OCI-M2 (cell line): ENCODE measurements at regions not wholly inside any gene's neighbourhood (a gene's known extent, or its start where the extent isn't known, plus 50 kb on each side); places are given as distances from the start of the nearest gene placed in this dataset.

Source experiments
- DNase-seq: peaks from one replicate; lab custom pipeline; 2025; ENCODE audit not compliant: unreplicated experiment; lab: John Stamatoyannopoulos, UW

- no peak for DNase-seq
Observed at GRCh38 chr1:69129538-69129937, 438.2 kb upstream of the LRRC7 start.

DNA sequence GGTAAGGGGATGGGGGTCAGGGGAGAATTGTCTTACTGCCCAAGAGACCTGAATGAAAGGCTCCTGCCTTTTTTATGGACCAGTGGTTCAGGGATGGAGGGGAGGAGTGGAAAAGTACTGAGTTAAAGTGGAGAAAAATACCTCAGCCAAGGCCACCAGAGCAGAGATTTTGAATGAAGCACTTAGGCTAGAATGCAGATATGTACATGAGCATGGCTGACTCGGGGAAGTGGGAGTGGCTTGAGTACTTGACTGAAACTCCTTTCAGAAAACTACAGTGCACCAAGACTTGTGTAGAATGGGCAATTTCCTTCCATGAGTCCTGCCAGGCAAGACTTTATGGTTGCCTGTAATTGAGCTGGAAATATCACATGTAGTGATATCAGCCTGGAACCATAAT is 429.6 kb upstream of the LRRC7 start:
- no peak for DNase-seq

GRCh38 chr1:69139007-69139406 is 428.7 kb upstream of the LRRC7 start:
- DNase-seq = no peak

GRCh38 chr1:69146303-69146702 is 421.4 kb upstream of the LRRC7 start:
- DNase-seq = no peak

DNA sequence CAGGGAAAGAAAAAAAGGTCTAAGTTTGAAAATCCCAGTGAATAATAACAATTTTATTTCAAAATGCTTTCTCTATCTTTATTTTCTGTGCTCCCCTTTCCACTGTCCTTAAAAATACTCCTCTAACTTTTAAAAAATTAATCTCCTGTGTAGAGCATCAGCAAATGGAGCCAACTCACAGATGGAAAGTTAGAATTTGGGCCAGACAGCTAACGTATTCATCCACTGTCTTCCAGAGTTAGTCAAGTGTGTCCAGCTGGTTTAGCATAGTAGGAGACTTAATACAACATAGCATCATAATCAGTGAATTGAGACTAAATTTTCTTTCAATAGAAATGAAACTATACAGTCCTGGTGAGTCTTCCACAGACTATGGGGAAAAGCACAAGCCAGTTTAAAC is 419.0 kb upstream of the LRRC7 start:
- no peak for DNase-seq

GRCh38 chr1:69157046-69157756 is 410.5 kb upstream of the LRRC7 start:
- no peak for DNase-seq

- no peak for DNase-seq
Observed at GRCh38 chr1:69163241-69163640, 404.5 kb upstream of the LRRC7 start.

- no peak for DNase-seq
Observed at GRCh38 chr1:69163779-69164178, 403.9 kb upstream of the LRRC7 start.

DNA sequence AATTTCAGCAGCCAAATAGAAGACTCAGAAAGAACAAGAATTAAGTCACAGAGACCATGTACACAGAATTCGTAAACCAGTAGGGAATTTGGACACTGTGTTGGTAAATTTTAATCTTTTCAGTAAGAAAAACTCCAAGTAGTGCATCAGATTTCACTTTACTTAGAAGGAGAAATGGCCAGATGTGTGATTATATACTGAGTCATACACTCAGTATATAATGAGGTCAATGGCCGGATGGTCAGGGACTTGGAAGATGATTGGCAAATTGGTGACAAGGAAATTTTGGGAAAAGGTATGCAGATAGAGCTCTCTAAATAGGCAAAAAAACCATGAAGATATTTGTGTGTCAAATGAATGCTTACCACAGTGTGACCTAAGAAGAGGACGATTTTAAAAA is 399.8 kb upstream of the LRRC7 start:
- DNase-seq = no peak

DNA sequence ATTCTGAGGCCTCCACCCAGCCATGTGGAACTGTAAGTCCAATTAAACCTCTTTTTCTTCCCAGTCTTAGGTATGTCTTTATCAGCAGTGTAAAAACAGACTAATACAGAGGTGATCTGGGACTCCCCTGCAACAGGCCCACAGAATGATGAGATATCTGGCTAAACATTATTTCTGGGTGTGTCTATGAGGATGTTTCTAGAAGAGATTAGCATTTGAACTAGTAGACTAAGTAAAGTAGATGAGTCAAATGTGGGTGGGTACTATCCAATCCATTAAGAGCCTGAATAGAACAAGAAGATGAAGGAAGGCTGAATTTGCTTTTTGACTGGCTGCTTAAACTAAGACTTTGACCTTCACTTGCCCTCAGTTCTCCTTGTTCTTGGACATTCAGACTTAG is 396.5 kb upstream of the LRRC7 start:
- no peak for DNase-seq

DNA sequence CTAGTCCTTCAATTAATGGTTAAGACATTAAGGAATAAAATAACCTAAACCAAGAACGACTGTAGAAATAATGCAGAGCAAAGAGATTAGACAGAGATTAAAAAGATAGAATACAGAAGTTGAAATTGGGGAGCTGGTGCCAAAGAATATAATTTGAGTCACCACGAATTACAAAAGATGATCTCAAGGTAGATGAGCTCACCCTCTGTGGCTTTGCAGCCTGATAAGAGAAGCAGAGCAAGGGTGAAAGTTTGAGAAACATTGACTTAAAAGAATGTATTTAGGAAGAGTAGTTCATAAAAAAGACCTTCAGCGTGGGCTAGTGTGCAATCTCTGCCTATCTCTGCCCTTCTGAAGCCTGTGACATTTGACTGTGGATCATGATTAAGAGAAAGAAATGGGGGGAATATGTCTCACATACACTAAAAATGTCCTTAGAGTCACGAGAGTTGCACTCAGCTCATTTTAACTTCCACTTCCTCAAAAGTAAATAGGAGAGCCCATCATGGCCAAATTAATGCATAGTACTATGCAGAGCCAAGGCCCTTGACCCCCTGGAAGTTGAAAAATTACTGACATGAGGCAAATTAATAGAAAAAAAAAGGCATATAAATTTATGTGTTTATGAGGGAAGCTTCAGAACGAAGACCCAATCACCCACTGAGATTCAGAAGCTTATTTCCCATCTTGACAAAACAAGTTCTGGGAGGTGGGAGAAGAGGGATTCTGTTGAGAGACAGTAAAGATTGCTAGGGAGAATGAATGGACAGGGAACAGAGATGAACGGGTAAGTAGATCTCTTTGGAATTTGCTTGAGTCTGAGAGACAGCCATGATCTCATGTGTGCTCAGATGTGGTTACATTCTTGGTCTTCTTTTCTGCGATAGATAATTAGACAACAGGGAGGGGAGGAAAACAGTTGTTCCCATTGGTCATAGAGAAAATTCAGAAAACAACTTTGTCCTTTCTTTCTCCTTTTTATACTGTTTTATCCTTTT is 395.4 kb upstream of the LRRC7 start:
- no peak for DNase-seq

DNA sequence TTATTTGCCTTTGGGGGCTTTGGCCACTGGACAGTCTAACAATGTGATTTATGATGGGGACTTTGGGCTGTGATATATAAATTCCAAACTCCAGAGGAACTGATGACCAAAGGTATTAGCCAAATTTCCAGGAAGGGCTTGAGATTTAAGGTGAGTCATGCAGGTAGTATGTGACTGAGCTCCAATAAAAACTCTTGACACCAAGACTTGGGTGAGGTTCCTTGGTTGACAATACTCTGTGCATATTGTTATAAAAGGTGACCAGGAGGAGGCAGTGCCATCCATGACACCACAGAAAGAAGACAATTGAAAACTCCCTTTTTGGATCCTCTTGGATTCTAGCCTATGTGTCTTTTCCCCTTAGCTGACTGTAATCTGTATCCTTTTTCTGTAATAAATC is 392.7 kb upstream of the LRRC7 start:
- DNase-seq = no peak

DNA sequence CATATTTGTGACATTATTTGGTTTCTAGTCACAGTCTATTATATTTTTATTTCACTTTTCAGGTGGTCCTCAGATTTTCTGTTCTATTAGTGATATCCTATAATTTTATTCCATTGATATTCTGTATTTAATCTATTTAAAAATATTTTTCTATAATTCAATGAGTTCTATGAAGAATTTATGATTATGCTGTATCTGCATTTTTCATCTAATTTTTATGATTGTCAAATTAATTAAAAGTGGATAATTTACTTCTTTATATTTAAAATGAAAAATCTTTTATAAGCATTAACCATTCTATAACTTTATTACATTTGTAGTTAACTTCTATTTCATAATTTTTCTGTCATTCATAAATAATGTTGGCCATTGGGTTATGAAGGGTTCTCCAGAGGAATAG is 387.4 kb upstream of the LRRC7 start:
- DNase-seq = no peak

- DNase-seq = no peak
Observed at GRCh38 chr1:69185378-69185777, 382.3 kb upstream of the LRRC7 start.

DNA sequence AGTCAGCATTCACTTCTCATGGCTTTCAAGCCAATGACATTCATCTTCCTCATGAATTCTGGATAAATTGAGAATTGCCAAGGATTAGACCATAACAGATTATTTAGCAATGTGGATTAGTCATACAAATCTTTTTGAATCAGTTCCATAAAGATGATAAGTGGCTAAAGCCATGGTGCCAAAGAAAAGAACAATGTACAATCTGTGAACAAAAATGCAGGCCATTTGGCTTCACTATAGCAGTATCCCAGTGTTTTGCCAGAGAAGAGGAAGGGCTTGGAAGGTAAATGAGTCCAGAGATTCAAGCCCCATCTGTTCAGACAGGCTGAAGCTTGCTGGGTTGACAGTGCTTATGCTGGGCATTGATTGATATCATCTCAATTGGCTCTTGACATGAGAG is 376.4 kb upstream of the LRRC7 start:
- DNase-seq = no peak

DNA sequence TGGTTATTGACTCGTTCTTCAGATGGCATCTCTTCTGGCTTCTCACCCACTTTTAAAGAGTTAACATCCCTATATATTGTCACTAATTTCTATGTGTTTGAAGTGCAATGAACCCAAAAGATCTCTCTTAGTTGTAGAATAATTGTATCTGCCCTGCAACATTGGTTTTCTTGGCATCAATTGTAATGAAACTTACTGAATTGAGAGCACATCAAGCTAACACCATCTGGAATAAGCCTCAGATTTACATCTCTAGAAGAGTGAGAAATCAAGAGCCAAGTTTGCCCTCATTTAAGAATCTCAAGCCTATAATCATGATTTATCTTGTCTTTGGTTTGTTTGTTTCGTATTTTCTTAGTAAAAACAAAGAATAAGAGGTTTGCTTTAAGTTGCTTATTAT is 372.6 kb upstream of the LRRC7 start:
- DNase-seq = no peak

- DNase-seq = no peak
Observed at GRCh38 chr1:69196071-69196470, 371.7 kb upstream of the LRRC7 start.

GRCh38 chr1:69197816-69198215 is 369.9 kb upstream of the LRRC7 start:
- DNase-seq = no peak

DNA sequence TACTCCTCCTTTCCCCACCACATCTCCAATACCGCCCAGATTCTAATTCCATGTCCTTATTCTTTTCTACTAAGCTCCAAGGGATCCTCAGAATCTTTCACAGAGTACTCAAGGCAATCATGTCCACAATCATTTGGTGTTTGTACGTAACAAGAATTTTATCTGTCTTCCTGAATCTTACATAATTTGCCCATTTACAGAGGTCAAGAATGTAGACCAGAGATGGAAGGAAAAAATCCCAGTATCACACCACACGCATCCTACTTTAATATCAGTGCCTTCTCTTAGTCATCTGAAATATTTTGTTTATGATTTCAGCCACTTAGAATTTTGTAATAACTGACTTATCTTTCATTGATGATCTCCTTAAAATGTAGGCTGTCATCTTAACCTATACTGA is 366.0 kb upstream of the LRRC7 start:
- DNase-seq = no peak

GRCh38 chr1:69203166-69203565 is 364.6 kb upstream of the LRRC7 start:
- DNase-seq = no peak

DNA sequence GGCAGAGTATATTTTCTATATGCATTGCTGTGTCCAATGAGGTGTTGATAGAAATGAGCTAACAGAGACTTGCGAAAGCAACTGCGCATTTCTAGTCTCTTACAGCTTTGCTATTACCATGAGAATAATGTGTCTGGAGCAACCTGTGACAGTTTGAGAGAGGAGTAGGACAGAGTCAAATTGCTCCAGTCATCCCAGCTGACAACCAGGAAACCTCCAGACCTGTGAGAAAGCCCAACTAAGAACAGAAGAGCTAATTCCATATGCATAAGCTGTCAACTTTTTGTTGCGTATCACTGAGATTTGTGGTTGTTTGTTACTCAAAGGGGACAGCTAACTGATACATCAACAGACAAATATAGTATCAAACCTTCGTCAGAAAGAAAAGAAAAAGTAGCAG is 354.1 kb upstream of the LRRC7 start:
- DNase-seq = no peak

DNA sequence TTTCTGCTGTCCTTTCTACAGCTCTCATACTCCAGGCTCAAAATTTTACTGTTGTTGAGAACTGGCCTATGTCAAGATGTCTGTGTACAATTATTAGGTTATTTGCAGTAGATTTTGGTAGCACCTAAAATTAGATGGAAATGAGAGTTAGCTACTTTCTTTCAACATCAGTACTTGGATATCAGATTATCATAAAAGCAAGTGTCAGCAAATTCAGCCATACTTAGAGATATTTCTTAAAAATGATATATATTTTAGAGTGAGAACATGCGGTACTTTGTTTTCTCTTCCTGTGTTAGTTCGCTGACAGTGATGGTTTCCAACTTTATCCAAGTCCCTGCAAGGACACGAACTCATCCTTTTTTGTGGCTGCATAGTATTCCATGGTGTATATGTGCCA is 351.8 kb upstream of the LRRC7 start:
- DNase-seq = no peak
